Spleen (tissue), 11 donors: ENCODE measurements at regions not wholly inside any gene's neighbourhood (a gene's known extent, or its start where the extent isn't known, plus 50 kb on each side); places are given as distances from the start of the nearest gene placed in this dataset.

ENCODE experiments used
- DNase-seq: peaks from one replicate; pipeline ENCODE4 v3.0.0-alpha.2; 2020
- H3K27ac ChIP-seq, 8 donors: fragments of 200-600 bp; sonication (generic) in 7 of 8; 1 replicate in 4 of 8; 2 replicates in 4 of 8; pipeline versions ENCODE4 v1.5.0 to v1.8.0; 2016 to 2021; ENCODE audit warnings: inconsistent platforms in 4 of 8, mild to moderate bottlenecking in 4 of 8, moderate library complexity in 1 of 8
- H3K27me3 ChIP-seq, 7 donors: fragments of 200-600 bp; sonication (generic) in 6 of 7; replicated peaks in 1 of 7; 1 replicate in 4 of 7; 2 replicates in 3 of 7; pipeline versions ENCODE4 v1.5.0 to v1.8.0; 2016 to 2021; ENCODE audit warnings: inconsistent platforms in 3 of 7, mild to moderate bottlenecking in 1 of 7
- H3K36me3 ChIP-seq, 6 donors: fragments of 200-600 bp; sonication (generic) in 5 of 6; 1 replicate in 4 of 6; 2 replicates in 2 of 6; pipeline versions ENCODE4 v1.5.0 to v1.8.0; 2016 to 2021; ENCODE audit warnings: inconsistent platforms in 2 of 6
- H3K4me1 ChIP-seq, 6 donors: fragments of 200-600 bp; sonication (generic) in 5 of 6; 1 replicate in 3 of 6; 2 replicates in 3 of 6; pipeline versions ENCODE4 v1.5.0 to v1.8.0; 2016 to 2021; ENCODE audit warnings: inconsistent platforms in 3 of 6
- H3K4me3 ChIP-seq, 8 donors: fragments of 200-600 bp; sonication (generic) in 7 of 8; 1 replicate in 4 of 8; 2 replicates in 4 of 8; pipeline versions ENCODE4 v1.5.0 to v1.8.0; 2016 to 2021; ENCODE audit warnings: inconsistent platforms in 4 of 8, mild to moderate bottlenecking in 4 of 8, moderate library complexity in 2 of 8
- H3K9me3 ChIP-seq, 8 donors: fragments of 200-600 bp; sonication (generic) in 7 of 8; 1 replicate in 4 of 8; 2 replicates in 4 of 8; pipeline versions ENCODE4 v1.5.0 to v1.8.0; 2016 to 2021; ENCODE audit warnings: inconsistent platforms in 4 of 8
- POLR2A ChIP-seq, 3 donors: fragments of 450-650 bp; IDR thresholded peaks; one replicate each; pipeline ENCODE4 v1.5.1; 2017; ENCODE audit warnings: antibody characterized with exemption in 3 of 3, mild to moderate bottlenecking in 1 of 3
- POLR2AphosphoS5 ChIP-seq, 3 donors: sonication (generic); formaldehyde crosslinking; IDR thresholded peaks; one replicate each; pipeline ENCODE4 v1.5.1; 2017; ENCODE audit warnings: antibody characterized with exemption in 3 of 3
- WGBS, 5 donors: extraction: QIAGEN DNeasy Blood & Tissue Kit in 3 of 5; methylation state at CpG; one replicate each; pipeline versions ENCODE4 v1.1.5 to v1.1.7; 2013 to 2018; 5-methylcytosine and 5-hydroxymethylcytosine counted together
- intact Hi-C: fragments of 100-400 bp; cut with DNase I; formaldehyde crosslinking; loops from one replicate; pipeline ENCODE4 v1.15.0; 2023; ENCODE audit warnings: low total_unique reads
- TF ChIP-seq, protein P1 (sequence below), 11 experiments: fragments of 200-600 bp in 7 of 11; fragments of 450-650 bp in 4 of 11; sonication (generic) in 4 of 11; IDR thresholded peaks in 8 of 11; conservative IDR thresholded peaks in 3 of 11; 1 replicate in 7 of 11; 2 replicates in 4 of 11; pipeline versions ENCODE4 v1.4.0 to v1.8.0; 2016 to 2021; ENCODE audit warnings: antibody characterized with exemption in 11 of 11, inconsistent platforms in 4 of 11, mild to moderate bottlenecking in 1 of 11
- donor health status: healthy with polysubstance abuse.
- donor health status: DM: no; HTN: no; CAD: no; lungs with moderate emphysema.
- donor health status: DM: no; HTN: no; CAD: no.
- donor health status: Bipolar disorder and iron deficiency.
- donor health status: healthy.
- donor health status: DM: no; HTN: no; CAD: no.
- donor health status: DM: yes; HTN: yes; CAD: no.

GRCh38 chr11:28874706-28875105 is 766.5 kb downstream of the METTL15 start:
- WGBS, 5 donors: 76 to 86% (median 77%) methylated on average over 1 of the region's 1 CpG
- H3K27ac ChIP-seq: no peak overlapping the region
- TF ChIP-seq POLR2AphosphoS5 (IDR thresholded peaks at IDR 0.05): no peak
- TF ChIP-seq POLR2A (IDR thresholded peaks at IDR 0.05): no peak
- TF ChIP-seq, protein P1, sequence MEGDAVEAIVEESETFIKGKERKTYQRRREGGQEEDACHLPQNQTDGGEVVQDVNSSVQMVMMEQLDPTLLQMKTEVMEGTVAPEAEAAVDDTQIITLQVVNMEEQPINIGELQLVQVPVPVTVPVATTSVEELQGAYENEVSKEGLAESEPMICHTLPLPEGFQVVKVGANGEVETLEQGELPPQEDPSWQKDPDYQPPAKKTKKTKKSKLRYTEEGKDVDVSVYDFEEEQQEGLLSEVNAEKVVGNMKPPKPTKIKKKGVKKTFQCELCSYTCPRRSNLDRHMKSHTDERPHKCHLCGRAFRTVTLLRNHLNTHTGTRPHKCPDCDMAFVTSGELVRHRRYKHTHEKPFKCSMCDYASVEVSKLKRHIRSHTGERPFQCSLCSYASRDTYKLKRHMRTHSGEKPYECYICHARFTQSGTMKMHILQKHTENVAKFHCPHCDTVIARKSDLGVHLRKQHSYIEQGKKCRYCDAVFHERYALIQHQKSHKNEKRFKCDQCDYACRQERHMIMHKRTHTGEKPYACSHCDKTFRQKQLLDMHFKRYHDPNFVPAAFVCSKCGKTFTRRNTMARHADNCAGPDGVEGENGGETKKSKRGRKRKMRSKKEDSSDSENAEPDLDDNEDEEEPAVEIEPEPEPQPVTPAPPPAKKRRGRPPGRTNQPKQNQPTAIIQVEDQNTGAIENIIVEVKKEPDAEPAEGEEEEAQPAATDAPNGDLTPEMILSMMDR (IDR thresholded peaks at IDR 0.05 in 8 of 11, conservative IDR thresholded peaks at IDR 0.05 in 3 of 11): no peak
- H3K4me3 ChIP-seq: no peak overlapping the region
- intact Hi-C loops: no loop called here
- H3K9me3 ChIP-seq: peaks cover 0 to 13% (median 5%) of the 10 kb centered on the region in 8 donors
- DNase-seq: no peak
- no peaks in the 10 kb centered on the region for H3K27me3 ChIP-seq
- no peaks in the 10 kb centered on the region for H3K36me3 ChIP-seq
- no peaks in the 10 kb centered on the region for H3K4me1 ChIP-seq

DNA sequence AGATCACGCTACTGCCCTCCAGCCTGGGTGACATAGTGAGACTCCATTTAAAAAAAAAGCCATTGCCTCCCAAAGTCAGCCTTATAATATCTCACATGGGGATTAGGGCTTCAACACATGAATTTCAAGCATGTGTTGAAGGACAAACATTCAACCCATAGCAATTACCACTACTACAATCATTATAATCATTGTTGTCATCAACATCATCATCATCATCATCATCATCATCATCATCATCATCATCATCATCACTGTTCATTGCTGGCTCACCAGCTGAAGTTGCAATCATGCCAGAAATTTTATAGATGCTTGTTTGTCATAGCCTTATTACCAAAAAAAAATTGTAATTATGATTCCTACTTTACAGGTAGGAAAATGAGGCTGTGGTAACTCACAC is 762.9 kb downstream of the METTL15 start:
- H3K36me3 ChIP-seq: no peaks in the 10 kb centered on the region
- no peak for DNase-seq
- intact Hi-C loops: no loop called here
- TF ChIP-seq, protein P1 (IDR thresholded peaks at IDR 0.05 in 8 of 11, conservative IDR thresholded peaks at IDR 0.05 in 3 of 11): no peak
- TF ChIP-seq POLR2AphosphoS5 (IDR thresholded peaks at IDR 0.05) (no peak), POLR2A (IDR thresholded peaks at IDR 0.05) (no peak)
- H3K4me1 ChIP-seq: no peaks in the 10 kb centered on the region
- H3K9me3 ChIP-seq: peaks cover 0 to 14% (median 5%) of the 10 kb centered on the region in 8 donors
- H3K27ac ChIP-seq: no peak overlapping the region
- H3K27me3 ChIP-seq: no peaks in the 10 kb centered on the region
- no peak overlapping the region for H3K4me3 ChIP-seq
- 73 to 96% (median 90%) methylated on average over 1 of the region's 1 CpG for WGBS, 5 donors

- Histone ChIP-seq H3K27me3 (no peaks in the 10 kb centered on the region), H3K4me1 (no peaks in the 10 kb centered on the region), H3K4me3 (no peak overlapping the region), H3K9me3 (peaks cover 0 to 14% (median 3%) of the 10 kb centered on the region in 8 donors), H3K36me3 (no peaks in the 10 kb centered on the region), H3K27ac (no peak overlapping the region)
- intact Hi-C loops: no loop called here
- WGBS, 5 donors: 42 to 70% (median 59%) methylated on average over 2 of the region's 2 CpGs
- TF ChIP-seq POLR2AphosphoS5 (IDR thresholded peaks at IDR 0.05): no peak
- TF ChIP-seq, protein P1 (IDR thresholded peaks at IDR 0.05 in 8 of 11, conservative IDR thresholded peaks at IDR 0.05 in 3 of 11): no peak
- DNase-seq: no peak
Measured at GRCh38 chr11:28863422-28863821, 755.2 kb downstream of the METTL15 start.

GRCh38 chr11:28860893-28861292 is 752.7 kb downstream of the METTL15 start:
- Histone ChIP-seq H3K27ac (no peak overlapping the region), H3K36me3 (no peaks in the 10 kb centered on the region), H3K27me3 (no peaks in the 10 kb centered on the region), H3K4me3 (no peak overlapping the region), H3K4me1 (no peaks in the 10 kb centered on the region), H3K9me3 (peaks cover 0 to 36% (median 22%) of the 10 kb centered on the region in 8 donors)
- 36 to 48% (median 40%) methylated on average over 2 of the region's 2 CpGs for WGBS, 5 donors
- intact Hi-C loops: no loop called here
- TF ChIP-seq, protein P1 (IDR thresholded peaks at IDR 0.05 in 8 of 11, conservative IDR thresholded peaks at IDR 0.05 in 3 of 11): no peak
- no peak for TF ChIP-seq POLR2A (IDR thresholded peaks at IDR 0.05)
- no peak for TF ChIP-seq POLR2AphosphoS5 (IDR thresholded peaks at IDR 0.05)
- DNase-seq: no peak
